GM12878 (cell line): ENCODE measurements at regions not wholly inside any gene's neighbourhood (a gene's known extent, or its start where the extent isn't known, plus 50 kb on each side); places are given as distances from the start of the nearest gene placed in this dataset.

Experiments
- ATAC-seq: fragments of 200-7000 bp; cut with Tn5 transposase; 3 replicates; pipeline ENCODE4 v1.9.1; 2020; ENCODE audit warnings: mild to moderate bottlenecking, moderate library complexity
- BruUV-seq: library from RNA; stranded (reverse); fragments of 400-500 nt; replicated peaks from 2 replicates; lab custom pipeline; 2021; lab: Mats Ljungman, UMichigan
- CTCF ChIA-PET: fragments of 300-600 bp; sonication (Branson Sonifier 250); formaldehyde crosslinking; extraction: SDS; loops from one replicate; lab custom pipeline; 2021; ENCODE audit warnings: inconsistent platforms; lab: Yijun Ruan, JAX
- POLR2A ChIA-PET: fragments of 350-600 bp; formaldehyde crosslinking; extraction: SDS; loops from one replicate; lab custom pipeline; 2021; ENCODE audit warnings: inconsistent platforms; lab: Charles Lee
- RAD21 ChIA-PET: fragments of 300-600 bp; sonication (Branson Sonifier 250); formaldehyde crosslinking; loops from one replicate; lab custom pipeline; 2023; ENCODE audit warnings: antibody characterized with exemption; ENCODE audit not compliant: unreplicated experiment; lab: Charles Lee
- SMC1A ChIA-PET: fragments of 300-600 bp; sonication (Branson Sonifier 250); formaldehyde crosslinking; loops from one replicate; lab custom pipeline; 2023; ENCODE audit not compliant: unreplicated experiment, uncharacterized antibody; lab: Charles Lee
- DNase-seq: peaks from one replicate; pipeline ENCODE4 v3.0.0-alpha.2; 2011; ENCODE audit warnings: low read depth, low spot score
- FAIRE-seq: peaks from 3 replicates; lab custom pipeline; 2011; peaks lifted over from hg19 to GRCh38; lab: Jason Lieb, UNC
- H2AFZ ChIP-seq: 2 replicates; pipeline ENCODE4 v1.6.0; 2011; ENCODE audit warnings: low read depth, low read length, control low read depth; ENCODE audit not compliant: control insufficient read depth
- H3K27ac ChIP-seq: 2 replicates; pipeline ENCODE4 v1.5.1; 2011; ENCODE audit warnings: control low read depth; ENCODE audit not compliant: control insufficient read depth, insufficient read depth
- H3K27me3 ChIP-seq, 2 experiments: replicated peaks in 1 of 2; 2 replicates each; pipeline versions ENCODE4 v1.6.0 to v1.6.1; 2011; ENCODE audit warnings: low read length in 1 of 2; ENCODE audit not compliant: control insufficient read depth in 2 of 2, insufficient read depth in 2 of 2
- H3K36me3 ChIP-seq, 2 experiments: 2 replicates each; pipeline ENCODE4 v1.5.1; 2011; ENCODE audit warnings: low read length in 1 of 2; ENCODE audit not compliant: control insufficient read depth in 2 of 2, insufficient read depth in 2 of 2
- H3K4me1 ChIP-seq: 2 replicates; pipeline ENCODE4 v1.6.1; 2011; ENCODE audit warnings: mild to moderate bottlenecking, low read length, moderate library complexity, mixed read lengths; ENCODE audit not compliant: control insufficient read depth, insufficient read depth
- H3K4me2 ChIP-seq: 2 replicates; pipeline ENCODE4 v1.6.0; 2011; ENCODE audit warnings: control low read depth; ENCODE audit not compliant: control insufficient read depth, insufficient read depth
- H3K4me3 ChIP-seq: fragments of 200-600 bp; sonication (generic); 2 replicates; pipeline ENCODE4 v1.5.1; 2016
- H3K79me2 ChIP-seq: 2 replicates; pipeline ENCODE4 v1.6.0; 2011; ENCODE audit warnings: low read length; ENCODE audit not compliant: control insufficient read depth, insufficient read depth
- H3K9ac ChIP-seq: 2 replicates; pipeline ENCODE4 v1.8.0; 2011; ENCODE audit warnings: low read length, control low read depth, mixed read lengths; ENCODE audit not compliant: control insufficient read depth, insufficient read depth
- H3K9me3 ChIP-seq: replicated peaks from 3 replicates; pipeline ENCODE4 v1.5.1; 2011; ENCODE audit warnings: mild to moderate bottlenecking, low read length; ENCODE audit not compliant: control insufficient read depth, insufficient read depth
- H4K20me1 ChIP-seq: 2 replicates; pipeline ENCODE4 v1.6.0; 2011; ENCODE audit not compliant: control insufficient read depth, insufficient read depth
- ATF3 ChIP-seq: IDR thresholded peaks from 2 replicates; pipeline ENCODE4 v1.6.1; 2011; ENCODE audit warnings: low read depth, mild to moderate bottlenecking, low read length, moderate library complexity, borderline replicate concordance; ENCODE audit errors: extremely low read depth
- BCLAF1 ChIP-seq: fragments of 450-650 bp; IDR thresholded peaks from 2 replicates; pipeline ENCODE4 v1.6.1; 2017; ENCODE audit warnings: antibody characterized with exemption, mild to moderate bottlenecking, moderate library complexity
- IRF3 ChIP-seq: fragments of 450-650 bp; IDR thresholded peaks from 2 replicates; pipeline ENCODE4 v1.6.1; 2014; ENCODE audit warnings: mild to moderate bottlenecking
- KLF5 ChIP-seq: fragments of 450-650 bp; IDR thresholded peaks from 2 replicates; pipeline ENCODE4 v1.6.1; 2014; ENCODE audit warnings: mild to moderate bottlenecking; ENCODE audit not compliant: partially characterized antibody
- NFYA ChIP-seq: IDR thresholded peaks from 2 replicates; pipeline ENCODE4 v1.6.1; 2011; ENCODE audit warnings: low read depth, mild to moderate bottlenecking, low read length, improper control_type of control experiment, borderline replicate concordance
- NKRF ChIP-seq: fragments of 450-650 bp; conservative IDR thresholded peaks from 2 replicates; pipeline ENCODE4 v1.6.1; 2017; ENCODE audit warnings: mild to moderate bottlenecking, moderate library complexity
- PAX8 ChIP-seq: fragments of 450-650 bp; IDR thresholded peaks from 2 replicates; pipeline ENCODE4 v1.6.1; 2017; ENCODE audit warnings: mild to moderate bottlenecking, moderate library complexity
- POLR2A ChIP-seq: IDR thresholded peaks from 2 replicates; pipeline ENCODE4 v1.6.1; 2011; ENCODE audit warnings: low read depth, mild to moderate bottlenecking, low read length
- RCOR1 ChIP-seq: conservative IDR thresholded peaks from 2 replicates; pipeline ENCODE4 v1.6.1; 2012; ENCODE audit warnings: low read depth, low read length, improper control_type of control experiment
- TCF12 ChIP-seq: IDR thresholded peaks from 2 replicates; pipeline ENCODE4 v1.6.1; 2011; ENCODE audit warnings: low read depth, mild to moderate bottlenecking, low read length
- WGBS: methylation state at CpG from one replicate; pipeline ENCODE4 v1.1.6; 2016; ENCODE audit warnings: low lambda C conversion rate; ENCODE audit not compliant: insufficient replicate concordance, insufficient coverage; ENCODE audit errors: missing lambda C conversion rate; 5-methylcytosine and 5-hydroxymethylcytosine counted together
- in situ Hi-C: fragments of 300-500 bp; cut with MboI; formaldehyde crosslinking; loops from 9 replicates; pipeline ENCODE4 v1.14.3; 2018; ENCODE audit warnings: mixed read lengths
- intact Hi-C: fragments of 100-400 bp; cut with micrococcal nuclease; formaldehyde crosslinking; loops from one replicate; pipeline ENCODE4 v1.14.2; 2022; ENCODE audit not compliant: unreplicated experiment

- WGBS = 14% methylated on average over 5 of the region's 5 CpGs
- no peaks in the 10 kb centered on the region for H3K79me2 ChIP-seq
- no peaks in the 10 kb centered on the region for H3K36me3 ChIP-seq
- ATAC-seq (no peak), FAIRE-seq (no peak), DNase-seq (no peak)
- intact Hi-C loops = no loop called here
- BruUV-seq = no TSS peak
- POLR2A ChIA-PET = no interaction called here
- no peak overlapping the region for H2AFZ ChIP-seq
- SMC1A ChIA-PET = no interaction called here
- H3K9ac ChIP-seq = no peak overlapping the region
- H3K9me3 ChIP-seq = no peaks in the 10 kb centered on the region
- no peak overlapping the region for H3K4me3 ChIP-seq
- H3K27ac ChIP-seq = no peak overlapping the region
- no peaks in the 10 kb centered on the region for H3K27me3 ChIP-seq
- H4K20me1 ChIP-seq = no peaks in the 10 kb centered on the region
- RAD21 ChIA-PET = no interaction called here
- CTCF ChIA-PET = no interaction called here
- H3K4me1 ChIP-seq = no peaks in the 10 kb centered on the region
- no peak overlapping the region for H3K4me2 ChIP-seq
- TF ChIP-seq IRF3 (no peak), ATF3 (no peak), BCLAF1 (no peak), PAX8 (no peak), POLR2A (no peak), KLF5 (no peak), NKRF (no peak), RCOR1 (no peak), TCF12 (no peak), NFYA (no peak)
- TF ChIP-seq, all 136 proteins: peak for 0
- in situ Hi-C loops = no loop called here
These were observed 65.9 kb upstream of the RGPD4 start for GRCh38 chr2:107760620-107761364.
